GM12875 (cell line): ENCODE measurements at regions not wholly inside any gene's neighbourhood (a gene's known extent, or its start where the extent isn't known, plus 50 kb on each side); places are given as distances from the start of the nearest gene placed in this dataset.
"Not testable (repeated sequence)": the region's sequence is repeated elsewhere in the genome, so short reads cannot be mapped to it uniquely, and the experiment has no call there.

Source experiments
- H3K4me3 ChIP-seq: one replicate; pipeline ENCODE4 v1.5.1; 2011; ENCODE audit warnings: low read depth, low read length, control low read depth
- CTCF ChIP-seq: IDR thresholded peaks from 2 replicates; pipeline ENCODE4 v1.5.1; 2011; ENCODE audit warnings: low read depth, mild to moderate bottlenecking, control low read depth, inconsistent platforms, low read length, moderate library complexity, borderline replicate concordance; ENCODE audit not compliant: insufficient read depth

DNA sequence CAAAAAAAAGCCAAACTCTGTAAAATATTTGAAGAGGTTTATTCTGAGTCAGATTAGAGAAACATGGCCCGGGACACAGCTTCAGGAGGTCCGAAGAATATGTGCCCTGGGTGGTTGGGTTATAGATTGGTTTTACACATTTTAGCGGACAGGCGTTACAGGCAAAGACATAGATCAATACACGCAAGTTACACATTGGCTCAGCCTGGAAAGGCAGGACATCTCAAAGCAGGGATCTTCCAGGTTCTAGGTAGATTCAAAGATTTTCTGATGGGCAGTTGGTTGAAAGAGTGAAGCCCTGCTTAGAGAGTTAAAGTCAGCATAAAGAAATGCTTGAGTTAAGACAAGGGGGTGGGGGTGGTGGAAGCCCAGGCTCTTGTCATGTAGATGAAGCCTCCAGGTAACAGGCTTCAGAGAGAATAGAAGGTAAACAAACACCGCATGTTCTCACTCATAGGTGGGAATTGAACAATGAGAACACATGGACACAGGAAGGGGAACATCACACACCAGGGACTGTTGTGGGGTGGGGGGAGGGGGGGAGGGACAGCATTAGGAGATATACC lies 464.3 kb upstream of the ADARB2 start:
- H3K4me3 ChIP-seq, result no peak overlapping the region

GRCh38 chr10:2197663-2198062 lies 460.3 kb upstream of the ADARB2 start:
- no peak for TF ChIP-seq CTCF
- no peak overlapping the region for H3K4me3 ChIP-seq

More for the DNA sequence above, 464.3 kb upstream of the ADARB2 start:
- no peak for TF ChIP-seq CTCF

DNA sequence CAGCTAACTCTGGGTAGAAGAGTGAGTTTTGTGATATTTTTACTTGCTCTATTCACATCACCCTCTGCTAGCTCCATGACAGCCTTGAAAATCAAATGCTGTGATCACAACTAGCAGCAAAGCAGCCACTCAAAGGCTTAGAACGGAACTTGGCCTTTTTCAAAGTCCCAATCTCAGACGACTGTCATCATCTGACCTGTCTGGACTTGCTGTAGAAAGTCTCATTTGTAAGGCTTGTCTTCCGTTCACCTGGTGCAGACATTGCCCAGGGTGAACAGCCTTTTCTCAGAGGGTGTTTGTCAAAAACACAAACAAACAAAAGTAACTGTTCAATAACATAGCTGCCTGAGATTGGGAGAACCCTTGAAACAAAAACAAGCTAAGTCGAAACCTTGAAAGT lies 458.9 kb upstream of the ADARB2 start:
- H3K4me3 ChIP-seq, result no peak overlapping the region
- no peak for TF ChIP-seq CTCF

DNA sequence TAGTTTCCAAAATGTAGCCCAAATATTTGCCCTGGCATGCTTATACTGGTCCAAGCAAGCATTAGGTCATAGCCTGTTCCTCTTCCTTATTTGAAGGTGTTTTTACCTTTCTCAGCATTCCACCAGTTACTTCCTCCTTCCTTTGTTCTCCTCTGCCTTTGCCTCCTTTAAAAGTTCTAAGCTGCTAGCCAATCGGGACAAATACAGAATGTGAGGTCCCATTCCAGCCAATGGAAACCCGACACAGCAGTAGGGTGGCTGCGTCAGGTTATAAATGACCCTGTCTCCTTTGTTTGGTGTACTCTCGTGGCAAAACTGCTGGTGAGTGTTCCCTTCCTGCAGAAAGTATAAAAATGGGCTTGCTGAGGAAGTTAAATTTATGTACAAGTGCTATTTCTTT lies 452.0 kb upstream of the ADARB2 start:
- H3K4me3 ChIP-seq, result not testable (repeated sequence)

- TF ChIP-seq CTCF, result no peak
- H3K4me3 ChIP-seq, result no peak overlapping the region
Measured at GRCh38 chr10:2188371-2188770, 451.0 kb upstream of the ADARB2 start.

DNA sequence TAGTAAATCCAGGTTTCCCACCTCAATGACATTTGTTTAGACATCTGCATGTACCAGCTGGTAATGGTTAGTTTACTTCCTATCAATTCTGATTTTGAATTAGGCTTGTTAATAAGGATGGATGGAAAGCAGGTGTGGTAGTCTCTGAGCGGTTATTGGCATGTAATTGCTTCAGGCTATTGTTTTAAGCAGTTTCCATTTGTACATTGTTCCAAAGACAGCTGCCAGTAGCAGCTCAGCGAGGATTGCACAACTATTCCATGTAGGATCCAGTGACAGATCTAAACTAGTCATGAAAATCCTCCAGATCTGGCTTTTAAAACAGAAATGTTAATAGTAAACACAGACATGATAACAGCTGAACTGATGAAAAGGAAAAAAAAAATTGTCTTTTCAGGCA lies 436.0 kb upstream of the ADARB2 start:
- H3K4me3 ChIP-seq, result no peak overlapping the region
- no peak for TF ChIP-seq CTCF

DNA sequence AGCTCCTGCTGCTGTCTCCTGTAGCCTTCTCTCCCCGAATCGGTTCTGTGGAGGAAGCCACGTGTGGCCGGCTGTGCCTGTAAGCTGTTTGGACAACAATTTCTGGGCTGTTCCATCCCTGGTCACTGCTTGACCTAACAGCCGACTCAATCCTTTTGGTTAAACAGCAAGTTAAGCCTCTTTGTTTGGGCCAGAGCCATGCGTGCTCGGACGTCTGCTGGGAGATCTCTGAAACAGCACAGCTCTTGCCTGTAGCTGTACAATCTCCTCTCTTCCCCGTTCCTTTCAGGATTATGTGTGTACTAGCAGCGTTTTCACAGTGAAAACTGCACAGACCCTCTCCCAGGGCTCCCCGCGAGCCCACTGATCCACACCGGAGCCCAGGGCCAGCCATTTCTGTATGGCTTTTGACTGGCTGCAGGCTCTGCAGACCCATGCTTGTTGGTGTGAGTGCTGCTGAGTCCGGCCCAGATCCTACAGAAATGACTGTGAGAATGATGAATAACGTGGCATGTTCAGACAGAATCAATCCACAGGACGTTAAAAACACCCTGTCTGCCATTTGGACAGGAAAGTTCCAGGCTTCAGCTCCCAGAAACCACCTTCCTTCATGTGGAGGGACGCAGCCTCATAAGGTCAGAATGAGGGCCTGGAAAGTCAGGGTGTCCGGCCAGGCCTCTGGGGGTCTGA lies 428.6 kb upstream of the ADARB2 start:
- no peak for TF ChIP-seq CTCF
- no peak overlapping the region for H3K4me3 ChIP-seq

- TF ChIP-seq CTCF, result no peak
- H3K4me3 ChIP-seq, result no peak overlapping the region
Measured at GRCh38 chr10:2150288-2150687, 413.0 kb upstream of the ADARB2 start.
